Memory B cell (primary cell): ENCODE measurements at regions not wholly inside any gene's neighbourhood (a gene's known extent, or its start where the extent isn't known, plus 50 kb on each side); places are given as distances from the start of the nearest gene placed in this dataset.
A peak's percentile ranks its signal among the peaks of the same experiment; 100 is the strongest.

Source experiments
- ATAC-seq: fragments of 150-1000 bp; cut with Tn5 transposase; 2 replicates; pipeline ENCODE4 v1.10.0; 2021; ENCODE audit warnings: low read depth, mild to moderate bottlenecking, moderate library complexity
- DNase-seq, 2 donors: peaks; one replicate each; pipeline ENCODE4 v3.0.0; 2022; ENCODE audit warnings: low spot score in 2 of 2
- H3K27ac Mint-ChIP-seq: one replicate; pipeline ENCODE4 v1.8.0; 2022; ENCODE audit warnings: mild to moderate bottlenecking, moderate library complexity, mixed read lengths
- H3K27me3 Mint-ChIP-seq: one replicate; pipeline ENCODE4 v1.8.0; 2022; ENCODE audit warnings: mixed read lengths
- H3K36me3 Mint-ChIP-seq: one replicate; pipeline ENCODE4 v1.8.0; 2022; ENCODE audit warnings: mild to moderate bottlenecking, mixed read lengths
- H3K4me1 Mint-ChIP-seq: one replicate; pipeline ENCODE4 v1.8.0; 2022; ENCODE audit warnings: mixed read lengths
- H3K4me3 Mint-ChIP-seq: one replicate; pipeline ENCODE4 v1.8.0; 2022; ENCODE audit warnings: mild to moderate bottlenecking, moderate library complexity, mixed read lengths
- H3K9me3 Mint-ChIP-seq: one replicate; pipeline ENCODE4 v1.8.0; 2022; ENCODE audit warnings: mixed read lengths

DNA sequence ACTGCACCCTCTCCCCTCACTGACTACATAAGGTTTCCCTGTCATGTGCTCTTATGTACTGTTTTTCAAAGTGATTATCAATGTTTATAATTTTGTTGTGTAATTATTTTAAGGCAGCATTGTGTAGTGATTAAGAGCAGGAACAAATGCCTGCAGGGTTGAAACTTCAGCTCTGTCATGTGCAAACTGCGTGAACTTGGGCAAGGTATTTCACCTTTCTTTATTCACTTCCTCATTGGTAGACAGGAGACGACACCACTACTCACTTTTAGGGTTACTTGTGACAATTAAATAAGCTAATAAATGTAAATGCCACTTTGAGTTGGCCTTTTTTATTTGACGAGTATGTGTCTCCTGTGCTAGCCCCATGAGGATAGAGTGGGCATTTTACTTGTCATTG is 86.5 kb upstream of the E2F8 start:
- ATAC-seq (no peak), DNase-seq (no peak)
- no peak overlapping the region for H3K27ac Mint-ChIP-seq
- peaks cover 2% of the 10 kb centered on the region for H3K9me3 Mint-ChIP-seq
- peaks cover 6% of the 10 kb centered on the region for H3K27me3 Mint-ChIP-seq
- H3K4me1 Mint-ChIP-seq: peaks cover 3% of the 10 kb centered on the region
- no peak overlapping the region for H3K4me3 Mint-ChIP-seq
- H3K36me3 Mint-ChIP-seq: no peaks in the 10 kb centered on the region

DNA sequence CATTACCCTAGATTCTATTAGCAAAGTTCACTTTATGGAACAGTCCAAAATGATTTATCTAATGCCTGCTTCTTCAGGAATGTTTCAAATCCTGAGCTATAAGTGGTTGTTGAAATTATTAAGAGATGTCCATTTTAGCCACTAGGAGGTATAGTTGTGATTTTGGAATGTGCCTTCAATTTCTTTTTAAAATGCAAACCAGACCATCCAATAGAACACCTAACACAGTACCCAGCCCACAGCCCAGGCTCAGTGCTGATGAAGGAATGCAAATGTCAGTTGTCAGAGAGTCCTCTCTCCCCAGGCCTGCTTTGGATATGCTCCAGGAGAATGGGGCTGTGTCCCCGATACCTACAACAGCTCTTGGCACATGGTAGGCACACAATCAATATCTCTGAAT is 85.8 kb upstream of the E2F8 start:
- ATAC-seq (no peak), DNase-seq (no peak)
- Mint-ChIP-seq H3K9me3 (peaks cover 2% of the 10 kb centered on the region), H3K27ac (no peak overlapping the region), H3K27me3 (peaks cover 6% of the 10 kb centered on the region), H3K4me3 (no peak overlapping the region), H3K36me3 (no peaks in the 10 kb centered on the region), H3K4me1 (peaks cover 3% of the 10 kb centered on the region)

DNA sequence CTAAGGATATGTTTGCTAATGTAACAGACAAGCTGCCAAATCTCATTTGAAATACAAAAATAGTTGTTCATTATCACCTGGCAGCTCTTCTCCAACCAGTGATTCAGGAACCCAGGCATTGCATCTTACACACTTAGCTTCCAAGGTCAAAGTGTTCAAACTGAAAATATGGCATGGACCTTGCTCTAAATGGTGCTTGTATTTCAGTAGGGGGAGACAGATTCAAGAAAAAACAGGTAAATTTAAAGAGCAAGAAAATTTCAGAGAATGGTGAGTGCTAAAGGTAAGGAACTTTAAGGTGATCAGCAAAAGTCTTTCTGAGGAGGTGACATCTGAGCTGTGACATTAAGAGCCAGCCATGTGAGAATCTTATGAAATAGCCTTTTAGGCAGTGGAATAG is 82.8 kb upstream of the E2F8 start:
- no peak for DNase-seq
- Mint-ChIP-seq H3K27ac (no peak overlapping the region), H3K4me1 (no peaks in the 10 kb centered on the region), H3K9me3 (peaks cover 2% of the 10 kb centered on the region), H3K4me3 (no peak overlapping the region), H3K27me3 (peaks cover 13% of the 10 kb centered on the region), H3K36me3 (no peaks in the 10 kb centered on the region)
- ATAC-seq: no peak

DNA sequence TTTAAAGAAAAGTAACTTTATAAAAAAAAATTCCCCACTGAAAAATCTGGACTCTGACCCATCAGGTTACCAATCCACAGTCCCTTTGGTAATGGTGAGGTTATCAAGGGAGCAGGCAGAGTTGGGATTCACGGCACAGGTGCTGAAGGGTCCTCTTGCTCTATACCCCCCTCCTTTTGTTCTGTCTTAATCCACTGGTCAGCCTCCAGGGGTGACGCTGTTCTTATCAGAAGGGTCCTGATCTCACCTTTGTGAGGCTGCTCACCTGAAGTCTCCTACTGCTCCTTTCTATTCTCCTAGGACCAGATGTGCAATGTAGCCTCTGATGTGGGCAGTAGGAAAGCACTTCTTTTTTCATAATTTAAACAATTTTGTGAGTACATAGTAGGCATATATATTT is 80.6 kb upstream of the E2F8 start:
- DNase-seq: no peak
- no peaks in the 10 kb centered on the region for H3K4me1 Mint-ChIP-seq
- peaks cover 15% of the 10 kb centered on the region for H3K27me3 Mint-ChIP-seq
- H3K36me3 Mint-ChIP-seq: no peaks in the 10 kb centered on the region
- no peak overlapping the region for H3K27ac Mint-ChIP-seq
- H3K4me3 Mint-ChIP-seq: no peak overlapping the region
- H3K9me3 Mint-ChIP-seq: peaks cover 2% of the 10 kb centered on the region
- no peak for ATAC-seq

DNA sequence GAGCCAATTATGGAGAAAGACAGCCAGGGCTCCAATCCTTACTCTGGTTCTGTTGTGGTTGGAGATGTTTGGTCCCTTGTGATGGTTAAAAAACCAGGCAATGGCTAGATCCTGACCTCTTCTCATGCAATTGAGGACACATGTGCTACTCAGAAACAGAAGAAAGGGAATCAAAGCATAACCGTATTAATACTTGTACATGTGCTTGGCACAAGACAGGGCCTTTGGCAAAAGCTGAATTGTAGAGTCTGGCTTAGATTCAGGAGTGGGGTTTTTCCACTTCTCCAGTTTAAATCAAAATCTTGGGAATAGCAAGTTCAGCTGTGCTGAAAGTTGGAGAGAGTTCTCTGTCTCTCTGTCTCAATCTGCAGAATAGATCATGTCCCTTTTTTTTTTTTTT is 80.1 kb upstream of the E2F8 start:
- ATAC-seq (no peak), DNase-seq (no peak)
- H3K4me1 Mint-ChIP-seq: no peaks in the 10 kb centered on the region
- peaks cover 15% of the 10 kb centered on the region for H3K27me3 Mint-ChIP-seq
- H3K9me3 Mint-ChIP-seq: peaks cover 2% of the 10 kb centered on the region
- no peak overlapping the region for H3K27ac Mint-ChIP-seq
- no peaks in the 10 kb centered on the region for H3K36me3 Mint-ChIP-seq
- no peak overlapping the region for H3K4me3 Mint-ChIP-seq

- Mint-ChIP-seq H3K9me3 (no peaks in the 10 kb centered on the region), H3K27ac (no peak overlapping the region), H3K27me3 (peaks cover 12% of the 10 kb centered on the region), H3K4me1 (peaks cover 1% of the 10 kb centered on the region), H3K36me3 (no peaks in the 10 kb centered on the region), H3K4me3 (no peak overlapping the region)
- DNase-seq (no peak), ATAC-seq (no peak)
These were observed 75.7 kb upstream of the E2F8 start for GRCh38 chr11:19316434-19316833.

DNA sequence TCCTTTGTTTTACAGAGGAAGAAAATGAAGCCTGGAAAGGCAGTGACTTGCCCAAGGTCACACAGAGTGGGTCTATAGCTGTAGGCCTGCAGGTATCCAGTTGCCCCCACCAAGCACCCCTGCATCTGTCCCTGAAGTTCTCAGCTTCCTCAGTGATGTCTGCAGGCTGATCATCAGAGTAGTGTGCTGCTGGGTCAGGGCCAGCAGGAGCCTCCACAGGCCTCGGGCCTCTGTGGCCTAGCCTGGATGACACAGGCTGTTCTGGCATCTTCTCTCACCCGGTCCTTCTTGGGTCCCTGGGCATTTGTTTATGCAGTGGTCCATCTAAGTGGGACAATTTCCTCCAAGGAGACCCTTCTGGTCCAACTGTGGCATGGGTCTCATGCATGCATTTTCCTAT is 74.8 kb upstream of the E2F8 start:
- no peaks in the 10 kb centered on the region for H3K36me3 Mint-ChIP-seq
- no peak for ATAC-seq

GRCh38 chr11:19313140-19313539 is 72.4 kb upstream of the E2F8 start:
- no peaks in the 10 kb centered on the region for H3K36me3 Mint-ChIP-seq
- H3K4me1 Mint-ChIP-seq: peaks cover 3% of the 10 kb centered on the region
- ATAC-seq (no peak), DNase-seq (no peak)
- no peaks in the 10 kb centered on the region for H3K9me3 Mint-ChIP-seq
- H3K27me3 Mint-ChIP-seq: peaks cover 4% of the 10 kb centered on the region
- no peak overlapping the region for H3K4me3 Mint-ChIP-seq
- no peak overlapping the region for H3K27ac Mint-ChIP-seq

More for the DNA sequence above, 74.8 kb upstream of the E2F8 start:
- Mint-ChIP-seq H3K4me1 (peaks cover 3% of the 10 kb centered on the region), H3K27me3 (peaks cover 12% of the 10 kb centered on the region), H3K27ac (no peak overlapping the region), H3K4me3 (no peak overlapping the region), H3K9me3 (no peaks in the 10 kb centered on the region)
- no peak for DNase-seq

- Mint-ChIP-seq H3K36me3 (no peaks in the 10 kb centered on the region), H3K4me1 (peaks cover 3% of the 10 kb centered on the region), H3K27me3 (peaks cover 4% of the 10 kb centered on the region), H3K27ac (no peak overlapping the region), H3K9me3 (no peaks in the 10 kb centered on the region), H3K4me3 (no peak overlapping the region)
- ATAC-seq: peak; percentile 82
- DNase-seq: peak; percentile 14 to 34
These were observed 70.7 kb upstream of the E2F8 start for GRCh38 chr11:19311308-19312030.

DNA sequence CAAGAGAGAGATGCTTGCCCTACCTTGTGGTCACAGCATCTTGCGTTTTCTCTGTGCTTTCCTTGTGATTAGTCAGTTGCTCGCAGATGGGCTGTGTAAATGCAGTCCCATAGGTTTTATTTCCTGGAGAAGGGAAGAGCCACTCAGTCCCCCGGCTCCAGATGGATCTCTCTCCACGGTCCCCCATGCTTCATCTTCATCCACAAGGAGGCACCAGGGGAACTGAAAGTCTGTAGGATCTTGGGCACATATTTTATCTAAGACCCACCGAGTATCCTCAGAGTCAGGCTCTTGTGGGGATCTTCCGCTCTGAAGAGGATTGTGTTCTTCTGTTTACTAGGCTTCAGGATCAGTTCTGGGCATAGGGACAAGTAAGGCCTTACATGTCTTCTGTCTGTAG is 66.8 kb upstream of the E2F8 start:
- H3K9me3 Mint-ChIP-seq: peaks cover 2% of the 10 kb centered on the region
- H3K4me3 Mint-ChIP-seq: no peak overlapping the region
- H3K36me3 Mint-ChIP-seq: no peaks in the 10 kb centered on the region
- DNase-seq: no peak
- H3K4me1 Mint-ChIP-seq: peaks cover 3% of the 10 kb centered on the region
- H3K27ac Mint-ChIP-seq: no peak overlapping the region
- ATAC-seq: no peak
- peaks cover 4% of the 10 kb centered on the region for H3K27me3 Mint-ChIP-seq

DNA sequence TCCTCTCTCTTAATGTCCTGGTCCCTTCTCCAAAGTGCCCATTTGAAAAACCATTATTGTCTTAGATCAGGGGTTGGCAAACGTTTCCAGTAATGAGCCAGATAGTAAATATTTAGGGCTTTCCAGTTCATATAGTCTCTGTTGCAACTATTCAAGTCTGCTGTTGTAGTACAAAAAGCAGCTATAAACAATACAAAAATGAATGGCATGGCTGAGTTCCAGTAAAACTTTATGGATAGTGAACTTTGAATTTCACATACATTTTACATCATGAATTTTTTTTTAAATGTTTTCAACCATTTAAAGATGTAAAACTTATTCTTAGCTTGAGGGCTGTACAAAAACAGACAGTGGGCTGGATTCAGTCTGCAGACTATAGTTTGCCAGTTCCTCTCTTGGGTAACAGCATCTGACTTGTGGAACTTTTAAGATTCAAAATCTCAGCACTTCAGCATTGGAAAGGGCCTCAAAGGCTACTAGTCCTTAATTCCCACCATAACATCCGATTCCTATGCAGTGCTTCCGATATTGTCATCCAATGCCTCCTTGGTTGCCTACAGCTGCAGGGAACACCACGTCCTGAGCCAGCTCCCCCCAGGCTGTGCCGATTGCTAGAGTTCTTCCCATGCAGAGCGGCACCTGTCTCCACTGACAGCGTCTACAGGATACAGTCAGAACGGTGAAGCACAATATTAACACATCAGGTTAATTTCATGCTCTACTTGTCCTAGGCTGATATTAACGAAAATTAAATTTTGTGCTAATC is 65.6 kb upstream of the E2F8 start:
- H3K4me3 Mint-ChIP-seq: no peak overlapping the region
- H3K27ac Mint-ChIP-seq: no peak overlapping the region
- DNase-seq (no peak), ATAC-seq (no peak)
- H3K27me3 Mint-ChIP-seq: peaks cover 4% of the 10 kb centered on the region
- peaks cover under 1% of the 10 kb centered on the region for H3K4me1 Mint-ChIP-seq
- H3K9me3 Mint-ChIP-seq: peaks cover 2% of the 10 kb centered on the region
- H3K36me3 Mint-ChIP-seq: no peaks in the 10 kb centered on the region

DNA sequence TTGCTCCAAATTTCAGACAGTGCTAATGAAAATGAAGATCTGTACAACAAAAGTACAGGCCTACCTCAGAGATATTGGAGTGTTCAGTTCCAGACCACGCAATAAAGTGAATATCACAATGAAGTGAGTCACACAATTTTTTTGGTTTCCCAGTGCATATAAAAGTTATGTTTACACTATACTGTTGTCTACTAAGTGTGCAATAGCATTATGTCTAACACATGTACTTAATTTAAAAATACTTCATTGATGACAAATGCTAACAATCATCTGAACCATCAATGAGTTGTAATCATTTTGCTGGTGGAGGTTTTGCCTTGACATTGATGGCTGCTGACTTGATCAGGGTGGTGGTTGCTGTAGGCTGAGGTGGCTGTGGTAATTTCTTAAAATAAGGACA is 60.6 kb upstream of the E2F8 start:
- H3K4me1 Mint-ChIP-seq: no peaks in the 10 kb centered on the region
- no peaks in the 10 kb centered on the region for H3K36me3 Mint-ChIP-seq
- no peak overlapping the region for H3K4me3 Mint-ChIP-seq
- peaks cover 9% of the 10 kb centered on the region for H3K27me3 Mint-ChIP-seq
- peaks cover 2% of the 10 kb centered on the region for H3K9me3 Mint-ChIP-seq
- no peak for ATAC-seq
- no peak for DNase-seq
- no peak overlapping the region for H3K27ac Mint-ChIP-seq

GRCh38 chr11:19294444-19294843 is 53.7 kb upstream of the E2F8 start:
- Mint-ChIP-seq H3K36me3 (no peaks in the 10 kb centered on the region), H3K27ac (no peak overlapping the region), H3K4me3 (no peak overlapping the region), H3K9me3 (no peaks in the 10 kb centered on the region), H3K4me1 (no peaks in the 10 kb centered on the region), H3K27me3 (peaks cover 15% of the 10 kb centered on the region)
- ATAC-seq (no peak), DNase-seq (no peak)

- no peak for ATAC-seq
- no peak overlapping the region for H3K27ac Mint-ChIP-seq
- no peaks in the 10 kb centered on the region for H3K36me3 Mint-ChIP-seq
- H3K4me1 Mint-ChIP-seq: no peaks in the 10 kb centered on the region
- H3K27me3 Mint-ChIP-seq: peaks cover 5% of the 10 kb centered on the region
- no peaks in the 10 kb centered on the region for H3K9me3 Mint-ChIP-seq
- DNase-seq: no peak
- no peak overlapping the region for H3K4me3 Mint-ChIP-seq
These were observed 50.3 kb upstream of the E2F8 start for GRCh38 chr11:19291064-19291463.
